ENCODE measurements at regions not wholly inside any gene's neighbourhood (a gene's known extent, or its start where the extent isn't known, plus 50 kb on each side); places are given as distances from the start of the nearest gene placed in this dataset.
A peak's percentile ranks its signal among the peaks of the same experiment; 100 is the strongest.
"Not testable (repeated sequence)": the region's sequence is repeated elsewhere in the genome, so short reads cannot be mapped to it uniquely, and the experiment has no call there.

DNA sequence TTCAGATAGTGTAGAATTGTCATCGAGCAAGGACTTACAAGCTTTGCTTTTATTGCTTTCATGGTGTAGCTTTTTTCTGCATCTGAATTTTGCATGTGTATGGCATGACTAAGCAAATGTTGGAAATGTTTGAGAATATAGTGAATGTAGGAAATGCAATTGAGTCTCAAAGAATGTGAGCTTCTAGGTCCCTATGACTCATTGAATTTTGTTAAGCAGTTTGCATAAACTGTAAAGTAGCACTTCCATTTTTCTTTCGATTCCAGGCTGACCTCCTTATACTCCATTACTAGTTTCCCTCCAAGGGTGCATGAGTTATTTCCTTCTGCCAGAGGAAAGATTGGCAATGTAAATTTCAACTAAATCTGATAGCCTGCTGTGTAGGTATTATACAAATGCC is 619.2 kb downstream of the DIPK2A start:
- TF ChIP-seq CTCF (IDR thresholded peaks at IDR 0.05; ENCODE audit: insufficient read depth, low read length, severe bottlenecking) = no peak
- no peaks in the 10 kb centered on the region for H3K27me3 ChIP-seq (ENCODE audit: control insufficient read depth, insufficient read depth, low read length)
- FAIRE-seq (no peak), DNase-seq (ENCODE audit: low read depth) (peak; percentile 47)
- H3K4me3 ChIP-seq (ENCODE audit: low read depth, low read length) = no peak overlapping the region
- no peaks in the 10 kb centered on the region for H3K36me3 ChIP-seq (ENCODE audit: control insufficient read depth, insufficient read depth, low read length)

DNA sequence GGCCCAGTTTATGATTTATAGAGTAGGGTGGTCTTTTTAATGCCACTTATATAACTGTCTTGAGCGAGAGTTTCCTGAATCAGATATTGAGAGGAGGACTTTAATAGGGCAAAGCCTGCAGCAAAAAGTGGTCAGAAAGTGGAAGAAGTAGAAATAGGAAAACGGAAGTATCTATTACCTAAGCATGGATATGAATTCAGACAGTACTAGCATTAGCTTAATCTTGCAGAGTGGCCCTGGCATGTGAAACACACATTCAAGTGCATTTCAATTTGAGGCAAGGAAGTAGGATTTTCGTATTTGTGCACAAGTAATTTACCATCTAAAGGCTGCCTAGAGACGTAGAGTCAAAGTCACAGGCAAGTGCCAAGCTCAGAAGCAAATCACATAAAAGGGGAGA is 622.3 kb downstream of the DIPK2A start:
- no peak for DNase-seq (ENCODE audit: low read depth)
- H3K36me3 ChIP-seq (ENCODE audit: control insufficient read depth, insufficient read depth, low read length) = no peaks in the 10 kb centered on the region
- TF ChIP-seq CTCF (IDR thresholded peaks at IDR 0.05; ENCODE audit: insufficient read depth, low read length, severe bottlenecking) = no peak
- no peak for FAIRE-seq
- no peak overlapping the region for H3K4me3 ChIP-seq (ENCODE audit: low read depth, low read length)
- no peaks in the 10 kb centered on the region for H3K27me3 ChIP-seq (ENCODE audit: control insufficient read depth, insufficient read depth, low read length)

- H3K27me3 ChIP-seq (ENCODE audit: control insufficient read depth, insufficient read depth, low read length) = not testable (repeated sequence)
Observed at GRCh38 chr3:144620236-144620635, 648.6 kb downstream of the DIPK2A start.

GRCh38 chr3:144622845-144623244 is 651.2 kb downstream of the DIPK2A start:
- TF ChIP-seq CTCF (IDR thresholded peaks at IDR 0.05; ENCODE audit: insufficient read depth, low read length, severe bottlenecking) = no peak
- no peak for DNase-seq (ENCODE audit: low read depth)
- FAIRE-seq = no peak
- Histone ChIP-seq H3K27me3 (ENCODE audit: control insufficient read depth, insufficient read depth, low read length) (no peaks in the 10 kb centered on the region), H3K36me3 (ENCODE audit: control insufficient read depth, insufficient read depth, low read length) (no peaks in the 10 kb centered on the region), H3K4me3 (ENCODE audit: low read depth, low read length) (no peak overlapping the region)

More at GRCh38 chr3:144620236-144620635, 648.6 kb downstream of the DIPK2A start:
- not testable (repeated sequence) for DNase-seq (ENCODE audit: low read depth); H3K36me3 ChIP-seq (ENCODE audit: control insufficient read depth, insufficient read depth, low read length); FAIRE-seq; H3K4me3 ChIP-seq (ENCODE audit: low read depth, low read length)

DNA sequence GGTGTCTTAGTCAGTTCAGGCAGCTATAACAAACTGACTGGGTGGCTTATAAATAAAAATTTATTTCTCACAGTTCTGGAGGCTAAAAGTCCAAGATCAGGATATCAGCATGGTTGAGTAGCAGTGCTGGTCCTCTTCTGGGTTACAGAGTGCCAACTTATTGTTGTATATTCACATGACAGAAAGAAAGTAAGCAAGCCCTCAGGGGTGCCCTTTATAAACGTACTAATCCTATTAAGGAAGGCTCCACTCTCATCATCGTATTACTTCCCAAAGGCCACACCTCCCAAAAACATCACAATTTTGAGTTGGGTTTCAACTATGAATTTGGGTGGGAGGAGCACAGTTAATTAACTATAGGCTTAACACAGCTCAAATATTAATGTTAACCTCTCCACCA is 653.0 kb downstream of the DIPK2A start:
- FAIRE-seq (no peak), DNase-seq (ENCODE audit: low read depth) (no peak)
- no peaks in the 10 kb centered on the region for H3K27me3 ChIP-seq (ENCODE audit: control insufficient read depth, insufficient read depth, low read length)

GRCh38 chr3:144626835-144627234 is 655.2 kb downstream of the DIPK2A start:
- Histone ChIP-seq H3K36me3 (ENCODE audit: control insufficient read depth, insufficient read depth, low read length) (no peaks in the 10 kb centered on the region), H3K27me3 (ENCODE audit: control insufficient read depth, insufficient read depth, low read length) (no peaks in the 10 kb centered on the region), H3K4me3 (ENCODE audit: low read depth, low read length) (no peak overlapping the region)
- no peak for TF ChIP-seq CTCF (IDR thresholded peaks at IDR 0.05; ENCODE audit: insufficient read depth, low read length, severe bottlenecking)
- FAIRE-seq = no peak
- no peak for DNase-seq (ENCODE audit: low read depth)

More for the DNA sequence above, 653.0 kb downstream of the DIPK2A start:
- Histone ChIP-seq H3K36me3 (ENCODE audit: control insufficient read depth, insufficient read depth, low read length) (no peaks in the 10 kb centered on the region), H3K4me3 (ENCODE audit: low read depth, low read length) (no peak overlapping the region)
- no peak for TF ChIP-seq CTCF (IDR thresholded peaks at IDR 0.05; ENCODE audit: insufficient read depth, low read length, severe bottlenecking)
